ENCODE measurements at regions not wholly inside any gene's neighbourhood (a gene's known extent, or its start where the extent isn't known, plus 50 kb on each side); places are given as distances from the start of the nearest gene placed in this dataset.

DNA sequence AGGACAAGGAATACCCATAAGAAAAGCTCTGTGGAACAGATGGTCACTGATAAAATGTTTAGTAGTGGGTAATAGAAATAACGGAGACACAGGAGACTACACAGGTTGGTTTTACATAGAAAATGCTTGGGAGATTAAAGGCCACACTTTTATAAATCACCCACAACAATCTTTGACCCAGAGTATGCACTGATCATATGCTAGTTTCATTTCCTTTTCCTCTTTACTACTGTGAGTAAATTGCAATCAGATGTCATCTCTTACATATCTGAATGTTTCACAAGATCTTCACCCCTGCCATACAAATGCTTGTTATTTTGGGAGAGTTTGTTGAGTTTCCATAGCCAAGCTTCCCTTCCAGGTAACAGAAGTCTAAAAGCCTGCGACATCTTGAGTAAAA, 978.4 kb upstream of the KLHL29 start:
- TF ChIP-seq ZNF384 (IDR thresholded peaks at IDR 0.05): no peak
- TF ChIP-seq FOXK2 (IDR thresholded peaks at IDR 0.05): no peak
- no peak for TF ChIP-seq ARNT (IDR thresholded peaks at IDR 0.05)
- no peak for TF ChIP-seq LEF1 (IDR thresholded peaks at IDR 0.05; ENCODE audit: borderline replicate concordance)
- TF ChIP-seq SUZ12 (IDR thresholded peaks at IDR 0.05): no peak
- no peak for TF ChIP-seq SP1 (IDR thresholded peaks at IDR 0.05)
- no peak for TF ChIP-seq HDGF (IDR thresholded peaks at IDR 0.05; ENCODE audit: borderline replicate concordance)
- TF ChIP-seq TARDBP (IDR thresholded peaks at IDR 0.05): no peak
- no peak for TF ChIP-seq FOXM1 (IDR thresholded peaks at IDR 0.05; ENCODE audit: borderline replicate concordance)
- TF ChIP-seq BHLHE40 (IDR thresholded peaks at IDR 0.05; ENCODE audit: borderline replicate concordance): no peak
- no peak for TF ChIP-seq FOXA1 (IDR thresholded peaks at IDR 0.05)
- TF ChIP-seq PKNOX1 (IDR thresholded peaks at IDR 0.05): no peak
- no peak for TF ChIP-seq L3MBTL2 (conservative IDR thresholded peaks at IDR 0.05)
- no peak for TF ChIP-seq CTBP1 (IDR thresholded peaks at IDR 0.05; ENCODE audit: borderline replicate concordance)
